ENCODE measurements at regions not wholly inside any gene's neighbourhood (a gene's known extent, or its start where the extent isn't known, plus 50 kb on each side); places are given as distances from the start of the nearest gene placed in this dataset.

- peak; percentile 2 for DNase-seq (ENCODE audit: low read depth, low spot score)
- H3K27ac ChIP-seq: no peak overlapping the region
Measured at GRCh38 chr3:137360531-137361201, 402.9 kb downstream of the IL20RB start.

GRCh38 chr3:137382005-137382594 lies 382.0 kb upstream of the SOX14 start:
- H3K27ac ChIP-seq: no peak overlapping the region
- no peak for DNase-seq (ENCODE audit: low read depth, low spot score)

- H3K27ac ChIP-seq: no peak overlapping the region
- no peak for DNase-seq (ENCODE audit: low read depth, low spot score)
Measured at GRCh38 chr3:137385922-137386321, 378.2 kb upstream of the SOX14 start.

DNA sequence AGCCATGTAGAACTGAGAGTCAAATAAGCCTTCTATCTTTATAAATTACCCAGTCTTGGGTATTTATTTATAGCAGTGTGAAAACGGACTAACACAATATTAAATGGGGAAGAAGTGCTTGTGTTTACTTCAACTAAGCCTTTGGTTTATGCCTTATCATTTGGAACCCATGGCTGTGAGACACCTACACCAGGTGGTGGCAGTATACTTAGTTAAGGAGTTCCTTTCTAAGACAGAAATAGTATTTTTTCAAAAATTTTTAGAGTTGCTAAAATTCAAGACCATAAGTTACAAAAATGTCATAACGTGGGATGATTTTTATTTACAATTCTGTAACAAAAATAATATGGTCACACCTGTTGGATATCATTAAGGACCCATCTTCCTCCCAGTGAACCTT lies 354.5 kb upstream of the SOX14 start:
- H3K27ac ChIP-seq: no peak overlapping the region
- DNase-seq (ENCODE audit: low read depth, low spot score): no peak

- H3K27ac ChIP-seq: no peak overlapping the region
- DNase-seq (ENCODE audit: low read depth, low spot score): no peak
Measured at GRCh38 chr3:137410028-137410427, 354.1 kb upstream of the SOX14 start.

DNA sequence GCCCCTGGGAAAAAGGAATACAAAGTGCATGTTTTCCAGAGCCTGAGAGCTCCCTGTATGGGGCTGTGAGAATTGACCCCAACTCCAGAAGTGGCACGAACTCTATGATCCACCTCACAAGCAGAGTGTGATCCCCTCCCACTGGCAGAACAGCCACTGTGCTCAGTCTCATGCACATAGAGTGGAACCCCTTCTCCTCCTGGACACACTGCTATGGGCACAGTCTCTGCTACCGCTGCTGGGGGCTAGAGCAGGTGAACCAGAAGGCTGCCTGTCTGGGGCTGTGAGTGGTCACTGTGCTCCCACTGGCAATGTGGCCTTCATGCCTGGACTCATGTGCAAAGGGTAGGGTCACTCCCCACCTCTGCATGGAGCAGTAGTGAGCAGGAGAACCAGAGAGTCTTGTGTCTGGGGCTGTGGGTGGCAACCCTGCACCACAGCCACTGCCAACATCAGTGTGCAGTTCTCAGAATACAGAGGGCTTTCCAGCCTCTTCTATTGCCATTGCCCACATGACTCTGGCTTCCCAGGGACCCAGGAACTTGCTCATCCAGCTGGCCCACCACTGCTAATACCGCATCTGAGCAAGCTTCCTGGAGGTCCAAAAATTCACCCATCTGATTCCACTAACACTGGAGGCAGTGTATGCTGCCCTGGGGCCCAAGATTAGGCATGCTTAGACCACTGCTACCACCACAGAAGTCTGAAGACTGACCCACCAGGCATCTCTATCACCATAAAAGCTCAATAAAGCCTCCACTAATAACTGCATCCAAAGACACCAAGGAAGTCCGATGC lies 343.7 kb upstream of the SOX14 start:
- DNase-seq (ENCODE audit: low read depth, low spot score): no peak
- no peak overlapping the region for H3K27ac ChIP-seq

DNA sequence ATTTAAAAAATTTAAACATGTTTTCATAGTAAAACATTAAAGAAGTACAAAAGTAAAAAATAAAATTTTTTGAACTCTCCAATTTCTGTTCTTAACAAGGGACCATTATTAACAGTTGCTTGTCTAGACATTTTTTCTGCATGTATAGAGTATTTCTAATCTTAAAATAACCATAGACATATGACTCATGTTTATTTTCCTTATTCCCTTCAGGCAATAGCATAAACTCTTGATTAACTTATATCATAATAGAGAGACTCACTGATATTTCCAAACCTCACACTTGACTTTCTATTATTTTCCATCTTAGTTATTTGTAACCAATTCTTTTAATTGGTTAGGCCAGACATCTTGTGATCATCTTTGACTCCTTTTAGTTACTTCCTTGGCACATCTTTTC lies 325.6 kb upstream of the SOX14 start:
- no peak overlapping the region for H3K27ac ChIP-seq
- DNase-seq (ENCODE audit: low read depth, low spot score): no peak

DNA sequence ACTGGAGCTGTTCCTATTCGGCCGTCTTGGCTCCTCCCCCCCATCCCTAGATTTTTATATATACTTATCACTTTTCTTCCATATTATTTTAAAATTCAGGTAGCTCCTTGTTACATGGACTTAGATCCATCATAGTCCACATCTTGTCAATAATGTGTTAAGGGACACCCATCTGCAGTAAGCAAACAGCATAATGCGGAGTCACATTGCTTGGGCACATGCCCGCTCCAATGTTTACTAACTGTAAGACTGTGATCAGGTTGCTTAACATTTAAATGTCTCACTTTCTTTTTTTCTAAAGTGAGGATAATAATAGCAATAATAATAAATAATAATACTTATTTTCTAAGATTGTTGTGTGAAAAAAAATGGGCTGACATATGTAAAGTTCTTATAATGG lies 303.2 kb upstream of the SOX14 start:
- H3K27ac ChIP-seq: no peak overlapping the region
- DNase-seq (ENCODE audit: low read depth, low spot score): no peak

DNA sequence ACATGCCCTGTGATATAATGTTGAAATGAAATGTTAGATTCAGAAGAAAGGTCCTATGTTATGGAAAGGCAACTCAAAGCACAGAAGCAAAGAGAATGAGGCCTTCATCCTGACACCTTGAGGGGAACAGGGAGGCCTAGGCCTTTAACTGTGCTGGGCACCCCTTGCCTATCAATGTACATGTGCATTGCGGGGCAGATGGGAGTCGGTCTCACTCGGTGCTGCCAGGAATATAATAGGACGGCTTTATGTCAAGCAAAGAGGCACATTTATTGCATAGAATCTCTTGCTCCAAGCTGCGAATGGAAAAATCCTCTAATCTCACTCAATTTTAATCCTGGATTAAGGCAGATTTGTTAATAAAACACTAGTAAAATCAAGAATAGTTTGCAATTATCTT lies 301.0 kb upstream of the SOX14 start:
- no peak for DNase-seq (ENCODE audit: low read depth, low spot score)
- H3K27ac ChIP-seq: no peak overlapping the region

GRCh38 chr3:137464341-137464740 lies 299.8 kb upstream of the SOX14 start:
- no peak for DNase-seq (ENCODE audit: low read depth, low spot score)

DNA sequence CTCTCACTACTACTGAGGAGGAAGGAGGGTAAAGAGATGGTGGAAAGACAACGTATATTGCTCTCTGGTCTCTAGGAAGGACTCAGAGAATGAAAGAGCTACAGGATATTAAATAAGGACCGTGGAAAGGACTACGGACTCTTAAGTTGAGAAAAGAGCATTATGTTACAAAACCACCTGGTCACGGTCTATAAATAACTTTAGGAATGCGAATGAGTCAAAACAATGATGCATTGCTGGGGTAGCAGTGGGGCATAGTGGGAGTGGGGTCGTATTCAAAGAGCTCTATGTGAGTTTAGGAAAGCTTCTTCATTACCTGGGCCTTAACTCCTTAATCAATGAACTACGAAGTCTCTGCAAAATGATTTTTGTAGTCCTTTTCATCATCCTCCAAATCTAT lies 295.7 kb upstream of the SOX14 start:
- no peak overlapping the region for H3K27ac ChIP-seq
- no peak for DNase-seq (ENCODE audit: low read depth, low spot score)

More at GRCh38 chr3:137464341-137464740, 299.8 kb upstream of the SOX14 start:
- no peak overlapping the region for H3K27ac ChIP-seq

DNA sequence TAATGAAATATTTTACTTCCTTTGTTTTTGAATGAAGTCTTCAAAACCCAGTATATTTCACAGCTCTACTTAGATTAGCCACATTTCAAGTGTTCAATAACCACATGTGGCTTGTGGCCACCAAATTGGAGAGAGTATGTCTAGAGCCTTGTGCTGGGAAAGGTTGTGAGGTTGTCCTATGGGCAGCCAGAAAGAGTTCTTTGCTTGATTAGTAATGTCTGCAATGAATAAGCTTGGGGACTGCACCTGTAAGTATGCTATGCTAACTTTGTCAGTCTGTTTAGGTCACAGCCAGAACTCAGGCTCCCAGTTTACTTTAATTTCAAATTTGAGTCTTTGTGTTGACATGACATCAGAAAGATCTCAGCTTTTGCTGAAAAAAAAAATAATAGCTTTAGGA lies 294.9 kb upstream of the SOX14 start:
- no peak overlapping the region for H3K27ac ChIP-seq
- no peak for DNase-seq (ENCODE audit: low read depth, low spot score)

DNA sequence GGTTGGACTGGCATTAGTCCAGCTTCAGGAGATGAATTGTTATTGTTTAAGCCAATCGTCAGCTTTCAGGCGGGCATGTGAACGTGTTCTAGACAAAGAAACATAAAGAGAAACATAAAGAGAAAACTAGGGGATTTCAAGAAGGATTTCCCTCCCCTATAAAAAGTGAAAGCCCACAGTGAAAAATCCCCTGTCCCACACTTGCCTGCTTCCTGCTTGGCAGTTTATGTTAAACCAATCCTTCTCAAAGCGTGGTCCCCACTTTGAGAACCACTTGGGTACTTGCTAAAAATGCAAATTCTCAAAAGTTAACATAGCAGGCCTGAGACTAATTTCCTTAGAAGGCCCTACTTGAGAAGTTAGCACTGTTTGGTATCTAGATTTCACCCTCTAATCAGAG lies 293.0 kb upstream of the SOX14 start:
- H3K27ac ChIP-seq: no peak overlapping the region
- no peak for DNase-seq (ENCODE audit: low read depth, low spot score)

GRCh38 chr3:137471558-137472204 lies 292.4 kb upstream of the SOX14 start:
- H3K27ac ChIP-seq: no peak overlapping the region
- no peak for DNase-seq (ENCODE audit: low read depth, low spot score)

DNA sequence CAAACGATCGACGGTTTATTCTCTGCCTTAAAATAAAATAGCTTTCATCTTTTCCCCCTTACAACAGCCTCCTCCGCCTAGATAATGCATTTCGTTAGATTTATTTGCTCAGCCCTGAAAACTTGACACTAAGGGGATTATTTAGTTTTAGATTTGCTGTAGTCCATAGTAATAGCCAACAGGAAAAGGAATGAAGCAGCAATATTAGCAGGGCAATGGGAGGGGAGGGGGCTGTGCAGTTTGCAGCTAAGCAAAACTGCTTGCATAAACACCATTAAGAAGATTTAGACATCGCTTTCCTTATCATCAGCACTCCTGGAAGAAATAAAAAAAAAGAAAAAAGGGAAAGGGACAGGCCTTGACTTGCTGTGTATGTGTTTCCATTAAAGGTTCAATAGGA lies 286.5 kb upstream of the SOX14 start:
- no peak for DNase-seq (ENCODE audit: low read depth, low spot score)
- H3K27ac ChIP-seq: no peak overlapping the region

DNA sequence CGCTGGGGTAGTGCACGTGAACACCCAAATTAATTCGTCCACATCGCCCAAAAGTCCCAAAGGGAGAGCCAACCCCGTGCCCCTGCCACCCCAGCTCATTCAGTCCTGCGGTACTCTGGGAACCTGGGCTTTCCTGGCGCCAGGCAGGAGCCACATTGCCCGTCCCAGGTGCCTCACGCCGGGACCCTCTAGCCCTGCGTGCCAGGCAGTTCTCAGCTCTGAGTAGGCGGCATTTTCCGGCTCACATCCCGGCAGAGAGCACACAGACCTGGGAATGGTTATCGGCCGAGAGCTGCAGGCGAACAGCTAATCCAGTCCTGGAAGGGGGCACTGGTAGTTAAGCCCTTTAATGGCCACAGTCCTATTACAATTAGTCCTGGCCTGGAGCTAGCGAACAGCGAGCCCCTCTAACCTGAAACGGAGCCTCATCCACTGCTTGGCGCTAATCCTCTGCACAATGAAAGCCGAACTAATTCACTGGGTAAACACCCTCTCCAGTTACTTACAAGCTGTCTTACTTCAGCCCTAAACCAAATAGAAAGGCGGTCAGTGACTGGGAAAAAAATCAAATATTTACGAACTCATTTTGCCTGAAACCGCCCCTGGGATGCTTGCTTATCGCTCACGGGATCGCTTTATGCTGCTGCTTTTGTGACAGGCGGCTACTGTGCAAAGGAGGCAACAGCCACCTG lies 254.6 kb upstream of the SOX14 start:
- DNase-seq (ENCODE audit: low read depth, low spot score): no peak
- H3K27ac ChIP-seq: no peak overlapping the region

- no peak for DNase-seq (ENCODE audit: low read depth, low spot score)
- no peak overlapping the region for H3K27ac ChIP-seq
Measured at GRCh38 chr3:137511655-137512054, 252.5 kb upstream of the SOX14 start.

GRCh38 chr3:137514853-137515252 lies 249.3 kb upstream of the SOX14 start:
- H3K27ac ChIP-seq: no peak overlapping the region
- DNase-seq (ENCODE audit: low read depth, low spot score): no peak

- no peak for DNase-seq (ENCODE audit: low read depth, low spot score)
- H3K27ac ChIP-seq: no peak overlapping the region
Measured at GRCh38 chr3:137519602-137520001, 244.5 kb upstream of the SOX14 start.

- no peak for DNase-seq (ENCODE audit: low read depth, low spot score)
- no peak overlapping the region for H3K27ac ChIP-seq
Measured at GRCh38 chr3:137524751-137525150, 239.4 kb upstream of the SOX14 start.
